K562 (cell line): ENCODE measurements at regions not wholly inside any gene's neighbourhood (a gene's known extent, or its start where the extent isn't known, plus 50 kb on each side); places are given as distances from the start of the nearest gene placed in this dataset.

ENCODE experiments used
- CEBPB ChIP-seq: fragments of 450-650 bp; IDR thresholded peaks from 2 replicates; pipeline ENCODE4 v1.6.1; 2016; ENCODE audit warnings: missing genetic modification characterization, missing compliant biosample characterization
- E2F6 ChIP-seq, 2 experiments: IDR thresholded peaks; 2 replicates each; pipeline ENCODE4 v1.6.1; 2011; ENCODE audit warnings: borderline replicate concordance in 1 of 2, control low read depth in 1 of 2, low read depth in 1 of 2, low read length in 1 of 2, mild to moderate bottlenecking in 1 of 2, mixed read lengths in 1 of 2, moderate library complexity in 1 of 2; ENCODE audit not compliant: insufficient read depth in 1 of 2, insufficient read length in 1 of 2, poor library complexity in 1 of 2, severe bottlenecking in 1 of 2; ENCODE audit errors: extremely low read depth in 1 of 2
- ERF ChIP-seq: fragments of 450-650 bp; formaldehyde crosslinking; IDR thresholded peaks from 2 replicates; pipeline ENCODE4 v1.4.0; 2020; ENCODE audit warnings: mild to moderate bottlenecking, mixed read lengths
- GTF2A2 ChIP-seq: IDR thresholded peaks from 2 replicates; pipeline ENCODE4 v1.6.1; 2016; ENCODE audit warnings: mild to moderate bottlenecking, missing genetic modification characterization, missing compliant biosample characterization
- GTF2F1 ChIP-seq: IDR thresholded peaks from 2 replicates; pipeline ENCODE4 v1.6.1; 2011; ENCODE audit warnings: low read depth, low read length, improper control_type of control experiment
- HCFC1 ChIP-seq: IDR thresholded peaks from 2 replicates; pipeline ENCODE4 v1.6.1; 2012; ENCODE audit warnings: low read depth, low read length, improper control_type of control experiment
- HDAC2 ChIP-seq: fragments of 450-650 bp; IDR thresholded peaks from 2 replicates; pipeline ENCODE4 v1.6.1; 2016; ENCODE audit warnings: mild to moderate bottlenecking
- HNRNPK ChIP-seq: fragments of 200-400 bp; formaldehyde crosslinking; IDR thresholded peaks from one replicate; pipeline ENCODE4 v1.6.1; 2018; ENCODE audit warnings: mild to moderate bottlenecking, low read depth, low read length; ENCODE audit not compliant: poor library complexity, severe bottlenecking
- HNRNPUL1 ChIP-seq: fragments of 200-400 bp; formaldehyde crosslinking; IDR thresholded peaks from 2 replicates; pipeline ENCODE4 v1.6.1; 2017; ENCODE audit warnings: low read length
- KAT8 ChIP-seq: fragments of 450-650 bp; IDR thresholded peaks from 2 replicates; pipeline ENCODE4 v1.6.1; 2016; ENCODE audit warnings: low read depth, mild to moderate bottlenecking
- KDM1A ChIP-seq, 2 experiments: fragments of 450-650 bp; IDR thresholded peaks; 2 replicates each; pipeline ENCODE4 v1.6.1; 2016; ENCODE audit warnings: mild to moderate bottlenecking in 2 of 2
- MCM5 ChIP-seq: fragments of 450-650 bp; IDR thresholded peaks from 2 replicates; pipeline ENCODE4 v1.6.1; 2016; ENCODE audit warnings: low read depth
- MYNN ChIP-seq, 2 experiments: sonication (generic); formaldehyde crosslinking in 1 of 2; IDR thresholded peaks; 2 replicates each; pipeline versions ENCODE4 v1.5.0 to v1.6.1; 2016 to 2020; ENCODE audit warnings: antibody characterized with exemption in 1 of 2, missing genetic modification reagents in 1 of 2
- NFXL1 ChIP-seq: fragments of 450-650 bp; formaldehyde crosslinking; IDR thresholded peaks from 2 replicates; pipeline ENCODE4 v1.4.0; 2021; ENCODE audit warnings: mild to moderate bottlenecking
- OTX1 ChIP-seq: fragments of 450-650 bp; formaldehyde crosslinking; IDR thresholded peaks from 2 replicates; pipeline ENCODE4 v1.4.0; 2022; ENCODE audit warnings: mild to moderate bottlenecking
- PCBP2 ChIP-seq: fragments of 200-400 bp; formaldehyde crosslinking; IDR thresholded peaks from 2 replicates; pipeline ENCODE4 v1.6.1; 2018; ENCODE audit warnings: low read length, low read depth, mild to moderate bottlenecking, moderate library complexity; ENCODE audit not compliant: poor library complexity, severe bottlenecking
- RCOR1 ChIP-seq, 2 experiments: IDR thresholded peaks; 2 replicates each; pipeline ENCODE4 v1.6.1; 2012; ENCODE audit warnings: low read depth in 2 of 2, low read length in 2 of 2, borderline replicate concordance in 1 of 2, improper control_type of control experiment in 1 of 2
- RFX5 ChIP-seq: IDR thresholded peaks from 2 replicates; pipeline ENCODE4 v1.6.1; 2011; ENCODE audit warnings: low read depth, mild to moderate bottlenecking, improper control_type of control experiment, low read length
- SAFB2 ChIP-seq: fragments of 200-400 bp; formaldehyde crosslinking; IDR thresholded peaks from 2 replicates; pipeline ENCODE4 v1.6.1; 2018; ENCODE audit warnings: borderline replicate concordance, low read length, low read depth, moderate library complexity; ENCODE audit not compliant: severe bottlenecking
- THRAP3 ChIP-seq: fragments of 450-650 bp; IDR thresholded peaks from 2 replicates; pipeline ENCODE4 v1.6.1; 2016; ENCODE audit warnings: mild to moderate bottlenecking, inconsistent platforms, borderline replicate concordance
- TRIM28 ChIP-seq: fragments of 450-650 bp; IDR thresholded peaks from 2 replicates; pipeline ENCODE4 v1.6.1; 2017
- UBTF ChIP-seq, 2 experiments: IDR thresholded peaks; 2 replicates each; pipeline ENCODE4 v1.6.1; 2012; ENCODE audit warnings: improper control_type of control experiment in 2 of 2, low read depth in 2 of 2, low read length in 2 of 2, borderline replicate concordance in 1 of 2
- XRCC5 ChIP-seq: fragments of 200-400 bp; formaldehyde crosslinking; IDR thresholded peaks from 2 replicates; pipeline ENCODE4 v1.6.1; 2017; ENCODE audit warnings: low read depth, mild to moderate bottlenecking, low read length
- ZEB2 ChIP-seq: fragments of 450-650 bp; IDR thresholded peaks from 2 replicates; pipeline ENCODE4 v1.6.1; 2016
- ZKSCAN3 ChIP-seq: fragments of 250-450 bp; sonication (Bioruptor Pico); IDR thresholded peaks from 2 replicates; pipeline ENCODE4 v1.4.0; 2020
- ZNF57 ChIP-seq: fragments of 450-650 bp; formaldehyde crosslinking; IDR thresholded peaks from 2 replicates; pipeline ENCODE4 v1.4.0; 2020; ENCODE audit warnings: mild to moderate bottlenecking, moderate library complexity
- ZNF764 ChIP-seq: fragments of 250-450 bp; sonication (Bioruptor Pico); IDR thresholded peaks from 2 replicates; pipeline ENCODE4 v1.4.0; 2020; ENCODE audit warnings: low read depth, mild to moderate bottlenecking, moderate library complexity
- ZNF778 ChIP-seq: fragments of 450-650 bp; formaldehyde crosslinking; IDR thresholded peaks from 2 replicates; pipeline ENCODE4 v1.4.0; 2020; ENCODE audit warnings: mild to moderate bottlenecking, moderate library complexity

GRCh38 chr6:37580176-37580955 is 80.7 kb upstream of the CCDC167 start (continued):
- no peak for TF ChIP-seq PCBP2
- no peak for TF ChIP-seq GTF2A2 (tag)
- no peak for TF ChIP-seq ERF (CRISPR knock-in tag)
- TF ChIP-seq RCOR1 (IDR thresholded peaks at IDR 0.05; ENCODE audit: borderline replicate concordance in 1 of 2, low read depth in 2 of 2, low read length in 2 of 2), result peak in 1 of 2 experiments; percentile 50; a peak in 1 of 4 replicates
- TF ChIP-seq MYNN (IDR thresholded peaks at IDR 0.05), result no peak
- TF ChIP-seq MYNN (CRISPR knock-in tag; IDR thresholded peaks at IDR 0.05), result no peak
- no peak for TF ChIP-seq ZKSCAN3
- no peak for TF ChIP-seq THRAP3
- 0 out of 2 replicates have a peak, but pooled peaks have one; percentile 27 for TF ChIP-seq HDAC2
- no peak for TF ChIP-seq HCFC1
- TF ChIP-seq XRCC5, result no peak
- no peak for TF ChIP-seq HNRNPUL1
- peak in 1 of 2 experiments; percentile 22; a peak in 1 of 4 replicates for TF ChIP-seq KDM1A (IDR thresholded peaks at IDR 0.05)
- TF ChIP-seq CEBPB, result no peak
- no peak for TF ChIP-seq RFX5
- peak in 1 of 2 experiments; percentile 26 for TF ChIP-seq E2F6 (IDR thresholded peaks at IDR 0.05; ENCODE audit: borderline replicate concordance in 1 of 2, extremely low read depth in 1 of 2, insufficient read depth in 1 of 2, insufficient read length in 1 of 2, low read depth in 1 of 2, low read length in 1 of 2, poor library complexity in 1 of 2, severe bottlenecking in 1 of 2)
- TF ChIP-seq MCM5, result no peak
- TF ChIP-seq TRIM28, result no peak
- no peak for TF ChIP-seq UBTF (IDR thresholded peaks at IDR 0.05; ENCODE audit: borderline replicate concordance in 1 of 2, low read depth in 2 of 2, low read length in 2 of 2)
- TF ChIP-seq SAFB2, result no peak
- TF ChIP-seq GTF2F1, result no peak
- TF ChIP-seq ZNF764 (CRISPR knock-in tag), result no peak
- no peak for TF ChIP-seq NFXL1 (CRISPR knock-in tag)
- no peak for TF ChIP-seq ZEB2
- TF ChIP-seq KAT8, result no peak
- TF ChIP-seq HNRNPK, result no peak
- no peak for TF ChIP-seq OTX1 (CRISPR knock-in tag)
- no peak for TF ChIP-seq ZNF778 (CRISPR knock-in tag)
- no peak for TF ChIP-seq ZNF57 (CRISPR knock-in tag)
